ENCODE measurements at regions not wholly inside any gene's neighbourhood (a gene's known extent, or its start where the extent isn't known, plus 50 kb on each side); places are given as distances from the start of the nearest gene placed in this dataset.

DNA sequence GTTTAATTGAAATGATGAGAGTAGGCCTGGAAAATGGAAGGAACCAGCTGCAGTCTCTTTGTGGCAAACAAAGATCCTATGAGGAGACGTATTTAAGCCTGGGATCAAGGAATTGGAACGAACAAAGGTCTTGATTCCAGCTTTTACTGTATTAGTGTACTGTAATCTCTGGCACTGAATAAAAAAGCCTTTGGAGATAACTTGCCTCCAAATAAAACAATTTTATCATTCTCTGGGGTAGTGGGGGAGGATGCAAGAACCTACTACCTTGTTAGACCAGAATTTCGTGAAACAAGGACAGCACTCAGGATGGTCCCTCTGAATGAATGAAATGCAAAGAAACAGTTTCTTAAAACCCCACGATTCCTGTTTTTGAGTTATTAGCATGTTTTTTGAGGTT is 134.2 kb downstream of the RWDD3 start:
- TF ChIP-seq, protein P1, sequence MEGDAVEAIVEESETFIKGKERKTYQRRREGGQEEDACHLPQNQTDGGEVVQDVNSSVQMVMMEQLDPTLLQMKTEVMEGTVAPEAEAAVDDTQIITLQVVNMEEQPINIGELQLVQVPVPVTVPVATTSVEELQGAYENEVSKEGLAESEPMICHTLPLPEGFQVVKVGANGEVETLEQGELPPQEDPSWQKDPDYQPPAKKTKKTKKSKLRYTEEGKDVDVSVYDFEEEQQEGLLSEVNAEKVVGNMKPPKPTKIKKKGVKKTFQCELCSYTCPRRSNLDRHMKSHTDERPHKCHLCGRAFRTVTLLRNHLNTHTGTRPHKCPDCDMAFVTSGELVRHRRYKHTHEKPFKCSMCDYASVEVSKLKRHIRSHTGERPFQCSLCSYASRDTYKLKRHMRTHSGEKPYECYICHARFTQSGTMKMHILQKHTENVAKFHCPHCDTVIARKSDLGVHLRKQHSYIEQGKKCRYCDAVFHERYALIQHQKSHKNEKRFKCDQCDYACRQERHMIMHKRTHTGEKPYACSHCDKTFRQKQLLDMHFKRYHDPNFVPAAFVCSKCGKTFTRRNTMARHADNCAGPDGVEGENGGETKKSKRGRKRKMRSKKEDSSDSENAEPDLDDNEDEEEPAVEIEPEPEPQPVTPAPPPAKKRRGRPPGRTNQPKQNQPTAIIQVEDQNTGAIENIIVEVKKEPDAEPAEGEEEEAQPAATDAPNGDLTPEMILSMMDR (IDR thresholded peaks at IDR 0.05) = no peak
- no peak for TF ChIP-seq POLR2A (IDR thresholded peaks at IDR 0.05)
